ENCODE measurements at regions not wholly inside any gene's neighbourhood (a gene's known extent, or its start where the extent isn't known, plus 50 kb on each side); places are given as distances from the start of the nearest gene placed in this dataset.

DNA sequence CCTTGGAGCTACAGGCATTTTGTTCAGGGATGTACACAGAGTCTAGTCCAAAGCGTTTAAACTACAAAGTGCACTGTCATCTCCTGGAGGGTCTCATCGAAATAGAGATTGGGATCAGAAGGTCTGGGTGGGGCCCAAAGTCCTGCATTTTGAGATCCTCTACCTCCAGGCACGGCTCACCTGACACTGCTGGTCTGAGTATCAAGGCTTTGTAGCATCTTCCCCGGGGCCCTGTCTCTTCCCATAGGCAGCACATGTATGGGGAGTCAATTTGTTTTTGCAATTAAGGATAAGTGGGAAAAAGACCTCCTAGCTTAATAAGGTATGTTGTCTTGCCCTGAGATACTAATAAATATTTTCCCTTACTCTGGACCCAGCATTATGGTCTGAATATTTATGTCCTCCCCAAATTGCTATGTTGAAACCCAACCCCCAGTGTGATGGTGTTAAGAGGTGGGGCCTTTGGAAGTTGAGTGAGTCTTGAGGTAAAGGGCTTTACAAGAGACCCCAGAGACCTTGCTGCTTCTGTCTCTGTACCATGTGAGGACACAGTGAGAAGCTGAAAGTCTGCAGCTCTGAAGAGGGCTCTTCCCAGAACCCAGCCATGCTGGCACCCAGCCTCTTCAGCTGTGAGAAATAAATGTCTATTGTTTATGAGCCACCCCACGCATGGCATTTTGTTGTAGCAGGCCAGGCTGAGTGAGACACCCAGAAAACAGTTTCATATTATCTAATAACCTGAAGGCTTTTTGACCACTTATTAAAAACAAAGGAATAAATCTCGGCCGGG is 258.7 kb upstream of the HS6ST1 start:
- DNase-seq: no peak
- TF ChIP-seq, protein P1, sequence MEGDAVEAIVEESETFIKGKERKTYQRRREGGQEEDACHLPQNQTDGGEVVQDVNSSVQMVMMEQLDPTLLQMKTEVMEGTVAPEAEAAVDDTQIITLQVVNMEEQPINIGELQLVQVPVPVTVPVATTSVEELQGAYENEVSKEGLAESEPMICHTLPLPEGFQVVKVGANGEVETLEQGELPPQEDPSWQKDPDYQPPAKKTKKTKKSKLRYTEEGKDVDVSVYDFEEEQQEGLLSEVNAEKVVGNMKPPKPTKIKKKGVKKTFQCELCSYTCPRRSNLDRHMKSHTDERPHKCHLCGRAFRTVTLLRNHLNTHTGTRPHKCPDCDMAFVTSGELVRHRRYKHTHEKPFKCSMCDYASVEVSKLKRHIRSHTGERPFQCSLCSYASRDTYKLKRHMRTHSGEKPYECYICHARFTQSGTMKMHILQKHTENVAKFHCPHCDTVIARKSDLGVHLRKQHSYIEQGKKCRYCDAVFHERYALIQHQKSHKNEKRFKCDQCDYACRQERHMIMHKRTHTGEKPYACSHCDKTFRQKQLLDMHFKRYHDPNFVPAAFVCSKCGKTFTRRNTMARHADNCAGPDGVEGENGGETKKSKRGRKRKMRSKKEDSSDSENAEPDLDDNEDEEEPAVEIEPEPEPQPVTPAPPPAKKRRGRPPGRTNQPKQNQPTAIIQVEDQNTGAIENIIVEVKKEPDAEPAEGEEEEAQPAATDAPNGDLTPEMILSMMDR (IDR thresholded peaks at IDR 0.05): no peak
- Histone ChIP-seq H3K9me3 (no peaks in the 10 kb centered on the region), H3K4me1 (no peaks in the 10 kb centered on the region), H3K36me3 (ENCODE audit: insufficient read depth in 1 of 2, low read depth in 1 of 2) (no peaks in the 10 kb centered on the region), H3K4me3 (no peak overlapping the region), H3K27ac (no peak overlapping the region), H3K27me3 (ENCODE audit: insufficient read depth in 3 of 3, low read length in 2 of 3) (no peaks in the 10 kb centered on the region)
- 82 to 89% (median 83%) methylated on average over 7 of the region's 7 CpGs for WGBS, 3 donors
- intact Hi-C loops (cut with DNase I): no loop called here
- ATAC-seq: no peak

DNA sequence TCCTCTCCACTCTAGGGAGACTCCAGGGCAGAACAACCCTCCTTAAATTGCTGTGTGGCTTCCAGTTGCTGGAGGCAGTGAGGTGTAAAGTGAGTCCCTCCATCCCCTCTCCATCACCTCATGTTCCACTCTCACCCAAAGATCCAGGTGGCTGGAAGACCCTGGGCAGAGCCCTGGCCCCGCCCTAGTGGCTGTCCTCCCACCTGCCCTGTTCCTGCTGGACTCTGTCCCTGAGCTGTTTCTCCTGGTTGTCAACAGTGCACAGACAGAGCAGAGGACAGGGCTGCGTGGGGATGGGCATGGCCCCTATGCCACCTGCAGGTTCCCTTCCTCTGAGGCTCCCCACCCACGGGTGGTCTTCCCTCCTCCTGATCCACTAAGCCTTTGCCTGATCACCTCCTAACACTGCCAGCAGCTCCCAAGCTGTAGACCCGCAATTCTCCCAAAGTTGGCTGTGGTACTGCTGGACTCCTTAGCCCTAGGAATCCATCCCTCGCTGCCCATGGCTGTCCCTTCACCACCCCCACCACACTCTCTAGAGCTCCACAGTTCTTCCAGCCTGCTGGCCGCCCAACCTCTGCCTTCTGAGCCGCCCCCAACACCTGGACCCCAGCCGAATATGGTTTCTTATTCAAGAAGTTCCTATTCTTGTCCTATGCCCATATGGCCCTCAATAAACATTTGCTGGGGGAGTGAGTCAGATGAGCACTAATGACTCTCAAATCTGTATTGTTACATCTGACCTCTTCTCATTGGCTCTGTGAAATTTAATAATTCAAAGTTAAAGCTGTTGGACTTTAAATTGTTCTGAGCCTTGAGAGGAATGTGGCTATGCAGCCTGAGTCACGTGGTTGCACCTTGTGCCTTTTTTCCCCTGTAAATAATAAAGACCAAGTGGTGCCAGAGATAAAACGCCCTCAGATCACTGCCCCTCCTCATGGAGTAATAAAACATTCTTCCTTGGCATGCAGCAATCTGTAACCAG is 260.0 kb upstream of the HS6ST1 start:
- no peak for ATAC-seq
- no peak for DNase-seq
- H3K27me3 ChIP-seq (ENCODE audit: insufficient read depth in 3 of 3, low read length in 2 of 3): no peaks in the 10 kb centered on the region
- H3K9me3 ChIP-seq: no peaks in the 10 kb centered on the region
- TF ChIP-seq, protein P1 (IDR thresholded peaks at IDR 0.05): no peak
- H3K4me3 ChIP-seq: no peak overlapping the region
- H3K4me1 ChIP-seq: no peaks in the 10 kb centered on the region
- no peaks in the 10 kb centered on the region for H3K36me3 ChIP-seq (ENCODE audit: insufficient read depth in 1 of 2, low read depth in 1 of 2)
- intact Hi-C loops (cut with DNase I): no loop called here
- H3K27ac ChIP-seq: no peak overlapping the region
- WGBS, 3 donors: 64 to 83% (median 67%) methylated on average over 10 of the region's 10 CpGs

DNA sequence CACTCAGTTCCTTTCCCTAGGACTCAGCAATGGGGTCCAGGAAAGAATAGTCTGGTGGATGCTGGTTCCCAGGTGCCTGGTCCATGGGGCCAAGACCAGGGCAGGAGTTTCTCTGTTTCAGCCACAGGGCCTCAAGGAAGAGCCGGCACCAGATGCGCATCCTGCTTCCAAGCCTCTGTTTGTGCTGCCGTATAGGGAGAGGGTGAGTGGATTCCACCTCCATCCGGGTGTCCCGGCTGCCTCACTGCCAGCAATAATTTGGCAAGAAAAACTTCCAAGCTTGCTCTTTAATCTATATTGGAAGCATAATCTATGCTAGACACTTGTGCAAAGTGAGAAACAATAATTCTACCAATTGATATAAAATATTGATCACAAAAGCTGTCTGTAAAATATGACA is 261.2 kb upstream of the HS6ST1 start:
- no peak overlapping the region for H3K4me3 ChIP-seq
- ATAC-seq (no peak), DNase-seq (no peak)
- H3K4me1 ChIP-seq: no peaks in the 10 kb centered on the region
- intact Hi-C loops (cut with DNase I): no loop called here
- TF ChIP-seq, protein P1 (IDR thresholded peaks at IDR 0.05): no peak
- H3K27ac ChIP-seq: no peak overlapping the region
- 60 to 72% (median 68%) methylated on average over 5 of the region's 5 CpGs for WGBS, 3 donors
- peaks cover 3% of the 10 kb centered on the region for H3K9me3 ChIP-seq
- H3K36me3 ChIP-seq (ENCODE audit: insufficient read depth in 1 of 2, low read depth in 1 of 2): no peaks in the 10 kb centered on the region
- no peaks in the 10 kb centered on the region for H3K27me3 ChIP-seq (ENCODE audit: insufficient read depth in 3 of 3, low read length in 2 of 3)

DNA sequence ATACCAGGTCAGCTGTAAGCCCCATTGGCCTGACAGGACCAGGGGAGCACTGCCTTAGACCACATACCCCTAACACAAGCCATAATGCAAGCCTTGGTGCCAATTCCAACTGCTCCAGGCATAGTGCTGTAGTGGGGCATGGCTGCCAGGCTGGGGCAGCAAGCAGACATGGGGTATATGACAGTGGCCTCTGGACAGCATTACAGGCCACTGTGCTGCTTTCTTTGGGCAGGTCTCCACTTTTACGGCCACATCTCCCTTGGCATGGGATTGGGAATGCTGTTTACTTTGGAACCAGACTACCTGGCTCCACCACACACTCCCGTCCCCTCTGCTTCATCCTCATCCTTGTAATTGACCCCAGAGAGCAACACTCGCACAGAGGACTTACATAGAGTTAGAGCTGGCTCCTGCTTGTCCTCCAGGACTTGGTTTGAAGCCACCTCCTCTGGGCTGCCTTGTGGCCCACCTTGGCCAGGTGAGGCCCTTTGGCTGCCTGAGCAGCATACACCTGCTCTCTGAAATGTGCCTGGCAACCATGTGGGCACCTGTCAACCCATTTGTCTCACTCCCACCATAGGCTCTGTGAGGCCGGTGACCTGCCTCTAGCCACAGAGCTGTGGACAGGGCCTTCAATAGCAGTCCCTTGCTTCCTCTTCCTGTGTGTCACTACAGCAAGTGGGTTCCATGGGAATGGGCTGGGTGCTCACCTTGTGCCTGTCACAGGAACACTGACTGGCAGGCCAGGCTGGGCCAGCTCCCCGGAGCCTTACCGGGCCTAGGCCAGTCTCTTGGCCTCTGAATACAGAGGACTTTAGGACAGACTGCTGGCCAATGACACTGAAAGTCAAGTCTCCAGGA is 262.6 kb upstream of the HS6ST1 start:
- H3K27ac ChIP-seq: no peak overlapping the region
- intact Hi-C loops (cut with DNase I): no loop called here
- H3K4me3 ChIP-seq: no peak overlapping the region
- H3K9me3 ChIP-seq: peaks cover 12% of the 10 kb centered on the region
- H3K36me3 ChIP-seq (ENCODE audit: insufficient read depth in 1 of 2, low read depth in 1 of 2): no peaks in the 10 kb centered on the region
- H3K27me3 ChIP-seq (ENCODE audit: insufficient read depth in 3 of 3, low read length in 2 of 3): peaks cover 0 to 4% (median 0%) of the 10 kb centered on the region in 3 donors
- ATAC-seq (no peak), DNase-seq (no peak)
- no peaks in the 10 kb centered on the region for H3K4me1 ChIP-seq
- WGBS, 3 donors: 92 to 97% (median 95%) methylated on average over 6 of the region's 6 CpGs
- TF ChIP-seq, protein P1 (IDR thresholded peaks at IDR 0.05): no peak

Measured in psoas muscle (tissue), 7 donors.